HFF-Myc (cell line): ENCODE measurements at regions not wholly inside any gene's neighbourhood (a gene's known extent, or its start where the extent isn't known, plus 50 kb on each side); places are given as distances from the start of the nearest gene placed in this dataset.

Source experiments
- DNase-seq: peaks from one replicate; pipeline ENCODE4 v3.0.0-alpha.2; 2011; ENCODE audit warnings: low read depth; ENCODE audit errors: extremely low read depth
- H3K4me3 ChIP-seq: replicated peaks from 2 replicates; pipeline ENCODE4 v1.5.1; 2011; ENCODE audit warnings: low read depth, mild to moderate bottlenecking, control low read depth, low read length
- TF ChIP-seq, protein P1 (sequence below): IDR thresholded peaks from 2 replicates; pipeline ENCODE4 v1.5.1; 2012; ENCODE audit warnings: mild to moderate bottlenecking, low read depth, low read length, control low read depth; ENCODE audit errors: missing control alignments

DNA sequence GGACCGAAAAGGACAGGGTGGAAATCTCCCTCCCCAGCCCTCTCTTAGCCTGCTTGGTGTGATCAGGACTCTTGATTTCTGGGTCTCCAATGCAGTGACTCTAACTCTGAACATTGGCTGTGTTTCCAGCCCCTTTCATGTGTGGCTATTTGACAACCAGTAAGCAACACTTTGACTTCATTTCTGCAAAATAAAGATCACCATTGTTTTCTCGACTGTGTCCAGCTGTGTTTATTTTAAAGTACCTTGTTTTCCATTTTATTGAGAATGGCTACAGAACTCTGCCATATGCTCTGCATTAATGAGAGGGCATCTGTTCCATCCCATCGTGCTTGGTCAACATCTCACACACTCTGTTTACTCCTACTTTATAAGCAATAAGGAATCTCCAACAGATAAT is 60.9 kb upstream of the TAGAP start:
- TF ChIP-seq, protein P1, sequence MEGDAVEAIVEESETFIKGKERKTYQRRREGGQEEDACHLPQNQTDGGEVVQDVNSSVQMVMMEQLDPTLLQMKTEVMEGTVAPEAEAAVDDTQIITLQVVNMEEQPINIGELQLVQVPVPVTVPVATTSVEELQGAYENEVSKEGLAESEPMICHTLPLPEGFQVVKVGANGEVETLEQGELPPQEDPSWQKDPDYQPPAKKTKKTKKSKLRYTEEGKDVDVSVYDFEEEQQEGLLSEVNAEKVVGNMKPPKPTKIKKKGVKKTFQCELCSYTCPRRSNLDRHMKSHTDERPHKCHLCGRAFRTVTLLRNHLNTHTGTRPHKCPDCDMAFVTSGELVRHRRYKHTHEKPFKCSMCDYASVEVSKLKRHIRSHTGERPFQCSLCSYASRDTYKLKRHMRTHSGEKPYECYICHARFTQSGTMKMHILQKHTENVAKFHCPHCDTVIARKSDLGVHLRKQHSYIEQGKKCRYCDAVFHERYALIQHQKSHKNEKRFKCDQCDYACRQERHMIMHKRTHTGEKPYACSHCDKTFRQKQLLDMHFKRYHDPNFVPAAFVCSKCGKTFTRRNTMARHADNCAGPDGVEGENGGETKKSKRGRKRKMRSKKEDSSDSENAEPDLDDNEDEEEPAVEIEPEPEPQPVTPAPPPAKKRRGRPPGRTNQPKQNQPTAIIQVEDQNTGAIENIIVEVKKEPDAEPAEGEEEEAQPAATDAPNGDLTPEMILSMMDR, result no peak
- H3K4me3 ChIP-seq, result no peak overlapping the region
- no peak for DNase-seq

- TF ChIP-seq, protein P1, result no peak
- H3K4me3 ChIP-seq, result no peak overlapping the region
Measured at GRCh38 chr6:159104931-159105330, 60.1 kb upstream of the TAGAP start.

GRCh38 chr6:159104163-159104925 is 59.6 kb upstream of the TAGAP start:
- TF ChIP-seq, protein P1, result peak; percentile 66
- no peak overlapping the region for H3K4me3 ChIP-seq
- DNase-seq, result no peak

More at GRCh38 chr6:159104931-159105330, 60.1 kb upstream of the TAGAP start:
- no peak for DNase-seq

GRCh38 chr6:159103396-159104162 is 58.8 kb upstream of the TAGAP start:
- TF ChIP-seq, protein P1, result no peak
- no peak overlapping the region for H3K4me3 ChIP-seq
- no peak for DNase-seq

DNA sequence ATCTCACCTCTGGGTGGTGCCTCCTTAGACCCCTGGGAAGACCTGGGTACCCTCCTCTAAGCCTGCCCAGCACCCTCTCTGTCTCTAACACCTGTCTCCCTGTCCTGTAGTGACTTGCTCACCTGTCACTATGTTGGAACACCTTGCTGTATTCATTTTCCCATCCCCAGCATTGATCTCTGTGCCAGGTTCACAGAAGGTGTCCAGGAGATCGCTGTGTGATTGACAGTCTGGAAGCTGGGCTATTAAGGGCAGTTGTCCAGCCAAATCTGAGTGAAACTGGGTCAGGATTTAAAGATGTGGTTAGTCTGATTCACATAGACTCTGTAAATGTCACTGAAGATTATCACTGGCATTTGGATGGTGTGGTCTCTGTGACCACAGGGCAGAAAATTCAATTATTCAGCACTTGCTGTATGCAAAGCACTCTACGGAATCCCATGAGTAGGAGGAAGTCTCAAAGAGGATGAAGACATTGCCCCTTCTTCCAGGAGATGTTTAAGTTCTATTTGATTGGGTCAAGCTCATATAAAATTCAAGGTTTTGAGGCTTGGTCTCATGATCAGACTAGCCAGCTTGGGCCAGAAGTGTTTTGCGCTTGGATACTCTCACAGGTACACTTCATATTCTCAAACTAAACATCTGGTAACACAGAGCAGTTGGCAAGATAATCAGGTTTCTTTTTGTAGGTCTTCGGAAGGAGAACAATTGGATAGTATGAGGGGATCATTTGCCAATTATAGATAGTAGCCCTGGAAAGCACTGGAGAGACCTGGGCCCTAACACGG is 57.8 kb upstream of the TAGAP start:
- no peak overlapping the region for H3K4me3 ChIP-seq
- no peak for DNase-seq
- TF ChIP-seq, protein P1, result no peak

DNA sequence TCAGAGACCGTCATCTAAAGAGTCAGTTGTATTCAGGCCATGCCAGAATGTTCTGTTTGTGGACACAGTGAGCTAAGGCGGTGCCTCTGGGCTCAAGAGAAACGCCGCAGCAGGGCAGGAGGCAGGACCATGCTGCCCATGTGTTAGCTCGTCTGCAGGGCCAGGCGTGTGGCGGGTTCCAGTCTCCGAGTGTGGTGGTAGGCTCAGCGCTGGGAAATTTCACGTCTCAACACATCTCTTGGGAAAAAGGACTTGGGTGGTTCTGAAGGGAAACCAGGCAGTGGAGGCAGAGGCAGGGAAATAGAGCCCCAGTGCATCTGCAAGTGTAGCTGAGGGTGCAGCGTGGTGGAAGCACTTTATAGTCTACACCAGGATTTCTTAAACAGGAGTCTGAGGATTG is 56.9 kb upstream of the TAGAP start:
- DNase-seq, result no peak
- H3K4me3 ChIP-seq, result no peak overlapping the region
- TF ChIP-seq, protein P1, result no peak
